NCI-H1436 (cell line): ENCODE measurements at regions not wholly inside any gene's neighbourhood (a gene's known extent, or its start where the extent isn't known, plus 50 kb on each side); places are given as distances from the start of the nearest gene placed in this dataset.
"Not testable (repeated sequence)": the region's sequence is repeated elsewhere in the genome, so short reads cannot be mapped to it uniquely, and the experiment has no call there.

ENCODE experiments used
- DNase-seq: peaks from one replicate; lab custom pipeline; 2025; lab: John Stamatoyannopoulos, UW

DNA sequence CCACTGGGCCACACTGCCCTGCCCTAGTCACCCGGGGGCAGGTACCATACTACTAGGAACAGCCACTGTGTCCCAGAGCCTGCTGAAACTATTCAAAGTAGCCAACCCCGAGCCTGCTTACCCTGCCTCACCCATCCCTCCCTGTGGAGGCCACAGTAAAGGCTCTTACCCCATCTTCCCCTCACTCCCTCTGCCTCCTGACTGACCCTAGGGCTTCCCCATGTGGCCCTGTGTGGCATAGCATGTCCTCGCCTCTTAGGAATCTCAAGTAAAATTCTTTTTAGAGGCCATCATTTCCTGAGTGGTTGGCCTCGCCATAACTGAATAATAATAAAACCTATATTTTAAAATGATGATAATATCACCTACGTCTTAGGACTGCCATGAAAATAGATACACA is 112.2 kb upstream of the SLC6A11 start:
- DNase-seq: no peak

GRCh38 chr3:10706156-10706739 is 109.8 kb upstream of the SLC6A11 start:
- DNase-seq: no peak

GRCh38 chr3:10706740-10707399 is 109.2 kb upstream of the SLC6A11 start:
- no peak for DNase-seq

GRCh38 chr3:10707400-10708215 is 108.4 kb upstream of the SLC6A11 start:
- no peak for DNase-seq

GRCh38 chr3:10708216-10708893 is 107.7 kb upstream of the SLC6A11 start:
- DNase-seq: no peak

- DNase-seq: no peak
Observed at GRCh38 chr3:10709110-10709781, 106.8 kb upstream of the SLC6A11 start.

- DNase-seq: no peak
Observed at GRCh38 chr3:10712121-10712520, 103.9 kb upstream of the SLC6A11 start.

DNA sequence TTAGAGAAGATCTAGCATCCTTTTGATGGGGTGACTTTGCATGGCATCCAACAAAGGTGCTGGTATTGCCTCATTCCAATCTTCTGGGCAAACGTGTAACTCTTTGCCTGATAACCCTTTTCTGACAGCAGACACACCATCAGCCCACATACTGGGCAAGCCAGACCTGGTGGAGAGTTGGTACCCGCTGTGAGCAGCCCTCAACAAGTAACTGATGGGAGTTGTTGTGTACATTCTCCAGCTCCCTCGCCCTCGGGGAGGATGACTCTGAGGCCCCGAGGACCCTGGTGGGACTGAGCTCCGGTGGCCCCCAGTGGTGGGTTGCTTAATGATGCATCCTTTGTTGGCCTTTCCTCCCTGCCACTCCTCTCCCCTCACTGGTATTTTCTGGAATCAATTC is 102.4 kb upstream of the SLC6A11 start:
- no peak for DNase-seq

DNA sequence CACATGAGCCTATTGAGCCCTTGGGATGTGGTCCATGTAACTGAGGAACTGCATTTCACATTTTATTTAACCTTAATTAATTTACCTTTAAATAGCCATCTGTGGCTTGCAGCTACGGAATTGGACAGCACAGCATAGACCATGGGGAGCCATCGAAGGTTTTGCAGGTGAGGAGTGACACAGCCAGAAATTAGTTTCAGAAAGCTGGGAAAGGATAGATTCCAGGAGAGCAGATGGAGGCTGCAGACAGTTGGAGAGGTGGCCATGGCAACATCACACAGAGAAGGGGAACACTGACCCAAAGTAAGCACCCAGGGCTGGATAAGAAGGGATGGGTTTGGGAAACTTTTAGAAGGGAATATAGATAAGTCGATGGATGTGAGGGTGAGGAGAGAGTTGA is 100.1 kb upstream of the SLC6A11 start:
- DNase-seq: no peak

DNA sequence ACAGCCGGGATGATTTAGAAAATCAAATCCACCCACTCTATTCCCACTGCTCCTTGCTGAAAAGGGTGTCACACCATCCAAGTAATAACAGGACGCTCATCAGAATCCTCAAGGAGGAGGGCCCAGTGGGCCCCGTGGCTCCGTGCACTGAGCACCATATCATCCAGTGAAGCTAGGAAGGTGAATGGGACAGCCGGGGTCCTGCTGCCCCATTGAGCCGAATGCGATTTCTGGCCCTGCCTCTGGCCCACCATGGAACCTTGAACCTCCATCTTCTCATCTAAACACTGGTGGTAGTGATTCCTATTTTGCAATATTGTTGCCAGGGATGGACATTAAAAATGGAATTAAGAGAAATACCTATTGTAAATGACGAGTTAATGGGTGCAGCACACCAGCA is 99.1 kb upstream of the SLC6A11 start:
- DNase-seq: no peak

DNA sequence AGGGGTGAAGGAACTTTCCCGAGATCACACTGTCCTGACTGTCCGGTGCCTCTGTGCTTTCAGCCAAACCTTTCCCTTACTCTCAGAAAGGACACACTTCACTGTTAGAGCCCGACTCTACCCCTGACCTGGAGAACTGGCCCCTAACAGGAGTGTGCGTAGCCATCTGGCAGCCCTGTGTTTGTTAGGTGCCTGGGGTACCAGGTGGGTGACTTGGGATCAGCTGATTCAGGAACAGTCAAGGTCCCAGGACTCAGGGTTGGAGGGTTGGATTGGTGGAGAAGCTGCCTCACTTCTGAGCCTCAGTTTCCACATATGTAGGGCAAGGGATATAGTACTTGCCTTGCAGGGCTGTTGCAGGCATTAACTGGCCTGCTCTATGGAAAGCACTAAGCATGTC is 98.3 kb upstream of the SLC6A11 start:
- DNase-seq: no peak

GRCh38 chr3:10721101-10721500 is 94.9 kb upstream of the SLC6A11 start:
- no peak for DNase-seq

- no peak for DNase-seq
Observed at GRCh38 chr3:10722911-10723310, 93.1 kb upstream of the SLC6A11 start.

- no peak for DNase-seq
Observed at GRCh38 chr3:10723991-10724390, 92.0 kb upstream of the SLC6A11 start.

DNA sequence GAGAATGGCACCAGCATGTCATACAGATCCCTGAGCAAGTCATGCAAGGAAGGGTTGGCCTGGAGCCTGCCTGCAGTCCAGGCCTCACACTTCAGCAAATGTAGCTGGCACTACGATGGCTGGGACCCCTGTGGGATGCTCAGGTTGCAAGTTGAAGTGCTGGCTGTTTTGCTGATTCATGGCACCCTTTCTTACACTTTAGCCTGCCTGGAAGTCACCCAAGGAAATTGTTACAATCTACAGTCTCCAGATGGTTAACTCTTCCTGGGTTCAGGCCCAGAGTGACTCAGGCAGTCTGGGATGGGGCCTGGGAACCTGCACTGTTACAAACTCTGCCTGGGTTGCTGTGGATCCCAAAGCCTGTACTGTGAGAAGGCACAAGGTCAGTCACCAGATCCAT is 91.0 kb upstream of the SLC6A11 start:
- DNase-seq: no peak

DNA sequence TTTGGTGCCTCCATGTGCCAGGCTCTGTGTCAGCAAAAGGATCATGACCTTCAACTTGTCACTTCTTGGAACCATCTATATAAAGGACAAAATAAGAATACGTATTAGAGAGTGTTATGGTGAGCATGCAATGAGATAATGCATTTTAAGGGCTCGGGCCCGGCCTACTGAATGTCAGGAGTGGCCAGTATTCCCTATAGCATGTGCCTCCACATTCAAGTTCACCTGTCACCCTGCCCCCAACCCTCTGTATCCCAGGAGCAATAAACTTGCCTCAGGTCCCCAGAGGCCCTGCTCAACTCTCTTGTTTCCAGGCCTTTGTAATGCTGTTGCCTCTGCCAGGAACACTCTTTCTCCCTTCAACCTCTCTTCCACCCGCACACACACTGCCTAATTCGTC is 90.2 kb upstream of the SLC6A11 start:
- DNase-seq: no peak

- no peak for DNase-seq
Observed at GRCh38 chr3:10726787-10727186, 89.2 kb upstream of the SLC6A11 start.

GRCh38 chr3:10729439-10729838 is 86.6 kb upstream of the SLC6A11 start:
- DNase-seq: no peak

DNA sequence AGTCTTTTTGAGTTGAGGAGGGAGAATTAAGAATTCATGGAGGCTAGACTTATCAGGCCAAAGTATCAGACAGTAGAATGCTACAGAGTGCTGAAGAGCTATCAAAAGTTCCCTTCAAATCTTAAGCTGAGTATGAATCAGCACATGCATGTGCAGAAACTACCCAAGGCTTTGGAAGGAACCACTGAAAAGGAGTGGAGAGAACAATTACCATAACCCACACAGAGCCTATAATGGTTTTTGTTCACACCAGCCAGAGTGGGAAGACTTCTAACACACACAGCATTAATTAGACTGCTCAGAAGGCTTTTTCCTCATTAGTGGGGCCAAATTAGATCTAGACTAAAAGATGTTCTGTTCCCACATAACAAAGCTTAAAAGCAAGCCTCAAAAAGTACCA is 83.7 kb upstream of the SLC6A11 start:
- DNase-seq: no peak

DNA sequence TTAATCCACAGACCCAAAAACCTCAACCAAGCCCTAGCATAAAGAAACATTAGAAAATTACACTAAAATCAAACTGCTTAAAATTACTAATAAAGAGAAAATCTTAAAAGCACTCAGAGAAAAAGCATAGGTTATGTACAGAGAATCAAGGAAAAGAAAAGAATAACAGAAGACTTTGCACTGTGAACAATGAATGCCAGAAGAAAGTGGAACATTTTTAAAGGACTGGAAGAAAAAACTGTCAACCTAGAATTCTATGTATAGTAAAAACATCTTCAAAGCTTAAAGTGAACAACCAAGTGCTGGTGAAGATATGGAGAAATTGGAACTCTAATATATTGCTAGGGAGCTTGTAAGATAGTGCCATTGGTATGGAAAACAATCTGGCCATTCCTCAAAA is 82.7 kb upstream of the SLC6A11 start:
- no peak for DNase-seq

GRCh38 chr3:10736444-10736843 is 79.6 kb upstream of the SLC6A11 start:
- DNase-seq: not testable (repeated sequence)

GRCh38 chr3:10737785-10738184 is 78.2 kb upstream of the SLC6A11 start:
- DNase-seq: no peak
